ENCODE measurements at regions not wholly inside any gene's neighbourhood (a gene's known extent, or its start where the extent isn't known, plus 50 kb on each side); places are given as distances from the start of the nearest gene placed in this dataset.
"Not testable (repeated sequence)": the region's sequence is repeated elsewhere in the genome, so short reads cannot be mapped to it uniquely, and the experiment has no call there.

- no peak for DNase-seq
- intact Hi-C loops (cut with DNase I), result no loop called here
These were observed 139.7 kb upstream of the MAN2A1 start for GRCh38 chr5:109550077-109550476.

- no peak for DNase-seq
- intact Hi-C loops (cut with DNase I), result no loop called here
These were observed 136.7 kb upstream of the PJA2 start for GRCh38 chr5:109546461-109546860.

GRCh38 chr5:109544873-109545272 lies 135.1 kb upstream of the PJA2 start:
- intact Hi-C loops (cut with DNase I); DNase-seq: not testable (repeated sequence)

GRCh38 chr5:109538692-109539091 lies 128.9 kb upstream of the PJA2 start:
- intact Hi-C loops (cut with DNase I); DNase-seq: not testable (repeated sequence)

GRCh38 chr5:109535090-109535489 lies 125.3 kb upstream of the PJA2 start:
- intact Hi-C loops (cut with DNase I); DNase-seq: not testable (repeated sequence)

GRCh38 chr5:109533751-109534272 lies 124.0 kb upstream of the PJA2 start:
- intact Hi-C loops (cut with DNase I), result no loop called here
- DNase-seq, result no peak

GRCh38 chr5:109532773-109533364 lies 123.1 kb upstream of the PJA2 start:
- DNase-seq, result no peak
- intact Hi-C loops (cut with DNase I), result no loop called here

GRCh38 chr5:109531262-109531661 lies 121.5 kb upstream of the PJA2 start:
- intact Hi-C loops (cut with DNase I), result no loop called here
- no peak for DNase-seq

GRCh38 chr5:109529987-109530386 lies 120.2 kb upstream of the PJA2 start:
- intact Hi-C loops (cut with DNase I), result no loop called here
- no peak for DNase-seq

- intact Hi-C loops (cut with DNase I), result no loop called here
These were observed 119.7 kb upstream of the PJA2 start for GRCh38 chr5:109529520-109529919.

GRCh38 chr5:109524555-109524954 lies 114.8 kb upstream of the PJA2 start:
- intact Hi-C loops (cut with DNase I), result no loop called here
- no peak for DNase-seq

More at GRCh38 chr5:109529520-109529919, 119.7 kb upstream of the PJA2 start:
- DNase-seq, result peak in 21 of 42 donors; percentile 2 to 44 (median 16)

- intact Hi-C loops (cut with DNase I), result no loop called here
- DNase-seq, result no peak
These were observed 114.3 kb upstream of the PJA2 start for GRCh38 chr5:109524026-109524425.

GRCh38 chr5:109522404-109522803 lies 112.6 kb upstream of the PJA2 start:
- DNase-seq, result no peak
- intact Hi-C loops (cut with DNase I), result no loop called here

- no peak for DNase-seq
- intact Hi-C loops (cut with DNase I), result no loop called here
These were observed 109.6 kb upstream of the PJA2 start for GRCh38 chr5:109519416-109519815.

- no peak for DNase-seq
- intact Hi-C loops (cut with DNase I), result no loop called here
These were observed 106.6 kb upstream of the PJA2 start for GRCh38 chr5:109516390-109516789.

GRCh38 chr5:109511980-109512734 lies 102.4 kb upstream of the PJA2 start:
- intact Hi-C loops (cut with DNase I), result no loop called here
- DNase-seq, result no peak

GRCh38 chr5:109506556-109506955 lies 96.8 kb upstream of the PJA2 start:
- intact Hi-C loops (cut with DNase I), result no loop called here
- no peak for DNase-seq

- peak in 3 of 42 donors; percentile 13 to 46 (median 32) for DNase-seq
- intact Hi-C loops (cut with DNase I), result no loop called here
These were observed 86.3 kb upstream of the PJA2 start for GRCh38 chr5:109496112-109496511.

GRCh38 chr5:109487753-109488420 lies 78.1 kb upstream of the PJA2 start:
- DNase-seq, result no peak
- intact Hi-C loops (cut with DNase I), result no loop called here

GRCh38 chr5:109486200-109486804 lies 76.5 kb upstream of the PJA2 start:
- DNase-seq, result no peak

More at GRCh38 chr5:109486200-109486804, 76.5 kb upstream of the PJA2 start:
- intact Hi-C loops (cut with DNase I), result no loop called here

Data from head of caudate nucleus (tissue), 42 donors.